ENCODE measurements at regions not wholly inside any gene's neighbourhood (a gene's known extent, or its start where the extent isn't known, plus 50 kb on each side); places are given as distances from the start of the nearest gene placed in this dataset.

DNA sequence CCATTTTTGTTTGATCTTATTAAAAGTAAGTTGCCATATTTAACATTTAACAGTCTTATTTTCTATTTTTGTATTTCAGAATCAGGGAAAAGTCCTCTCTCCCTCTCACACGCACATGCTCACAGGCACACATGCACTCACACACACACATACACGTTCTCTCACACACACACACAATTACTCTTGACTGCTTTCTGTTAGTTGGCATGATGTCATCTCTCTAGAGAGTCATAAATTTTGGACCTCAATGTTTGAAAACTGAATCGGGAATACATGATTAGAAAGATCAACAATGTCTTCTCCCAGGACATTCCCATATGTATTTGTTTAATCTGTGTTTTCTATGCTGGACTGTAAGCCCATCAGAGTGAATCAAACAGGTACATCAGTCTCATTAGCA, 165.7 kb upstream of the AHR start:
- no peak for DNase-seq

DNA sequence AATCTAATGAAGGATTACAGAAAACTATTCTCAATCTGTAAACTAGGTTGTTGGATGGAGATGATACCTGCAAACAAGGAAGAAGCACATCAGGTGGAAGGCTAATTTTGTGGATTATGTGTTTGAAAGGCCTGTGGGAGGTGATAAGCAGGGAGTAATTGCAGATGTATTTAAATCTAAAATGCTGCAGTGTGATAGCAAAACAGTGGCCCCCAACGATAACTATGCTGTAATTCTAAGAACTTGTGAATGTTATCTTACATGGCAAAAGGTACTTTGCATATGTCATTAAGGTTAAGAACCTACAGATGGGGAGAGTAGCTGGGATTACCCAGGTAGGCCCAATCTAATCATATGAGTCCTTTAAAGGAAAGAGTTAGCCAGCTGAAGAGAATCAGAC, 164.5 kb upstream of the AHR start:
- DNase-seq, result no peak

DNA sequence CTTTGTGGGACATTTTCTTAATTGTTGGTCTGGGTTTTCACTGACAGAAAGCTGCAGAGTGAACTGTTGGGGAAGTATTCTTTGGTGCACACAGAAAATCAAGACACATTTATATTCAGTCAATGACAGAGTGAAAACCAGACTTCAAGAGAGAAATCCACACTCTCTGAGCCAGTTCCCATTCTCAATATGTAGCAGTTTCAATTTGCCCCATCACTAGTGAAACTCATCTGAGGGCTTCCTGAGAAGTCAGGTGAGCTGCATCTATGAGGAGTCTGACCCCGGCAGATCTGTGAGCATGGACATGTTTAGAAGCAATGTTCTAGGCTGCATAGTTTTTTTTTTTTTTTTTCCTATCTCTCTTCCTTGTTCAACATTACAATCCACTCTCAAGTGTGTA, 163.7 kb upstream of the AHR start:
- no peak for DNase-seq

DNA sequence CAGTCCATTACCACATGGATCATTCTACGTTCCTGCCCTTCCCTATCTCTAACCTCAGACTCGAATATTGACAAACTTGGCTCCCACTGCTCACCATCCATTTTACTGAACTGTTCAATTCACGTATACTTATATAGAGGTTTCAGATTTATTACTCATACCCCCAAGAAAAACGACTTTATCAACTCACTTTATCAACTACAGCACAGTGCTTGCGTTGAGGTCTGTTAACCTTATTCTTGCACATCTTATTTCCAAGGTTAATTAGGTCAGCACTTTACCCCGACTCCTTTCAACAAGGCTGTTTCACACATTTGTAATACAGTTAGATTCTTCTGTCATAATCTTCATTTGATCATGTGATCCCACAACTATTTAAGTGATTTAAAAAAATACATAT, 162.3 kb upstream of the AHR start:
- DNase-seq, result no peak

DNA sequence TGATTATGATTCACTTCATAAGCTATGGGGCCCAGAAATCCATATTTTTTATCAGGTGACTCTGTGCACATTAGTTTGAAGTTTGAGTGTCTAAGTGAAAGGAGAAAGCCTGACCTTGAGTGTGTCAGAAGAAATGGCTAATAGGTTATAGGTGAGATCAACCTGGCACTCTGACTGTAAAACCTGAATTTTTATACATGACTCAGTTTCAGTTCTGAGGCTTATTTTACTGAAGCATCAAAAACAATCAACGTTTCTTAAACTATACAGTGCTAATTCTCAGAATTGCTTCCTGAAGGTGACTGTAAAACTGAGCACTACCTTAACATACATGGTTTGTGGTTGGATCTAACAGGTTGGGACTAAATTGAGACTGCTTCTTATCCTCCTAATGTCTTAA, 159.4 kb upstream of the AHR start:
- no peak for DNase-seq

DNA sequence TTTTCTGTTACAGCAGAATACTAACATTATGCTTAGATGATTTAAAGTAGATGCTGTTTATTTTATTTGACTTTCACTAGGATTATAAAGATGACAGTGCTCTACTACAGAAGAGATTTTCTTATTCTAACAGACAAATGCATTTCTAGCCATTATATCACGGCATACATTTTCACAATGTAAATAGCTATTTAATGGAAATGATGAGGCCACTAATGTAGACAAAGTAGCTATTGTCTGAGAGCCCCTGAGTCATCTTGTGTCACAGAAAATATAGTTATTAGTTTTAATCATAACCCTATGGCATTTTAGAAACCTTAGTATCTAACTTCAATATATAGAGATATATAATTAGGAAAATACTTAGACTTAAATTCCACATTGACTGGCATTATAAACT, 158.0 kb upstream of the AHR start:
- no peak for DNase-seq

DNA sequence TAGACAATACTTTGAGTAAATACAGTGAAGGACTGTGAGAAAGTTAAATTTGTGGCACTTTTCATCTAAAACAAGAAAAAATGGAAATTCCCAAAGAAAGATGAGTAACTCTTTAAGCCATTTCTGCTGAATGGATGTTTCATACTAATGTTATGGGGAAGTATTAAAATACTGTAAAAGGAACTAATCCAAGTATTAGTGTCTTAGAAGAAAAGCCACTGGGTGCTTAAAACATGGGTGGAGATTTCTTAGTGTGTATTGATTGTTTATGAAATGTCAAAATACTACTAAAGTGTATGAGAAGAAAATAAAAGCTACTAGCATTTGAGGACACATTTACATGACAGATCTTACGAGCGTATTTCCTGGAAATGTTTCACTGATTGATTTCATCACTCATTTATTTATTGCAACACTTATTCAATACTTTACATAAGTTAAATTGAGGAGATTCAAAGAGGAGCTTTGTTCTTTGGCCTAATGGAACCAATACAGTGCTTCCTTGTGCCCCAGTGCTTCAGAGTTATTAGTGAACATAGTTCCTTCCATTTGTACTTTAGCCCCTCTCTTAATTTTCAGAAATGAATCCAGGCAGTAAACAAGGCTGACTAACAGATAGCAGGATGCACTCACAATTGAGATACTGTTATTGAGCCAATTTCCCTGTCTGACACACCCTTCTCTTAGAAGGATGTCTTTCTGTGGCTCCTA, 155.5 kb upstream of the AHR start:
- no peak for DNase-seq

DNA sequence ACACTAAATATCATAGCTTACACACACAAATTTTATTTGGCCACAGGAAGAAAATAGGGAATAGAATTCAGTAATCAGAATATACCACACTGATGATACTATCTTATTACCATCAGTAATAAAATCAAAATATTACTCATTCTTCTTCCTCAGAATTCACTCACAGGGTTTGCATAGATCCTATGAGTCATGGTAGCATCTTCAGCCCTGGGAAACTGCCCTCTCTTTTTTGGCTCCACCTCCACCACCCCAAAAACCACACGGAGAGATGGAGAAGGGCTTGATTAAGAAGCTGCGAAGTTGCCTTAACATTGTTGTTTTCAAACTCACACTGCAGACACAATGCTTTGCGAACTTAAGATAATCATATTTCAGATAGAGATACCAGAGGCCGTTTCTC, 154.1 kb upstream of the AHR start:
- DNase-seq, result no peak

DNA sequence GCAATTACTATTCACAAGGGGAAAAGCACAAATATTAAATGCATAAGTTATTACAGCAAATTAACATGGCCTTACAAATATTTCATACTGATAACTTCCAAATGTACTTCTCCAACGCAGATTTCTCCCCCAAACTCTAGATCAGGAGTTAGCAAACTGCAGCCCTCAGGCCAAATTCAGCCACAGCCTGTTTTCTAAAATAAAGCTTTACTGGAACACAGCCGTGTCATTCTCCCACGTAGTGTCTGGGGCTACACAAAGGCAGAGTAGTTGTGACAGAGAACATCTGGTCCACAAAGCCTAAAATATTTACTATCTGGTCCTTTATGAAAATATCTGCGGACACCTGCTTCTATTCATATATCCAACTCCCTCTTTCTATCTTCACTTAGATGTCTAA, 151.8 kb upstream of the AHR start:
- DNase-seq, result no peak

DNA sequence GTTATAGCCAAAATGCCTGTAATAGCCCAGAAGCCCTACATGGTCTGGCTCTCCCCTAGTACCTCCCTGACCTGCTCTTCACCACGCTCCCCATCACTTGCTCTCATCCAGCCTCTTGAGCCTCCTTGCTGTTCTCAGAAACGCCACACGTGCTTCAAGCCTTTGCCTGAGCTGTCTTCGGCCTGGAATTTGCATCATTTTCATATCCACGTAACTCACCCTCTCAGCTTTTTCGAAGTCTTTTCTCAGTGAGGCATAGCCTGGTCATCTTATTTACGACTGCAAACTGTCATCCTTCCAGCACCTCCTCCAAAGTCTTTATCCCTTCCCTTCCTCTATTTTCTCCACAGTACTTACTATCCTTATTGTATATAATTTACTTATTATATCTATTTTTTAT, 151.0 kb upstream of the AHR start:
- DNase-seq, result no peak

DNA sequence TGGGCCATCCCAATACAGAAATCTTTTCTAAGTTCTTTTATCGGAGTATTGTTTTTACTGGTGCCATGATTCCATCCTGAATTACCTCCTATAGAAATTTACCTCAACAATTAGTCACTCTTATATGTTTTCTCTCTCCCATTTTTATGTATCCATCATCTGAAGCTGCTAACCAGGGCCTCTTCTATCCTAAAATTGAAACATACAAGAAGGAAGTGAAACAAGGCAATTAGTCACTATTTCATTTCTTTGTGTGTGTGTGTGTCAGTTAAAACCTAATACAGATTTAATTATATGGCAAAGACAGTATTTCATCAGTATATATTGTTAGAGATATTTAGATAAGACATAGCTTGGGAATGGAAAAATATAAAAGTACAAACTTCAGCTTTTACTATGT, 148.4 kb upstream of the AHR start:
- no peak for DNase-seq

DNA sequence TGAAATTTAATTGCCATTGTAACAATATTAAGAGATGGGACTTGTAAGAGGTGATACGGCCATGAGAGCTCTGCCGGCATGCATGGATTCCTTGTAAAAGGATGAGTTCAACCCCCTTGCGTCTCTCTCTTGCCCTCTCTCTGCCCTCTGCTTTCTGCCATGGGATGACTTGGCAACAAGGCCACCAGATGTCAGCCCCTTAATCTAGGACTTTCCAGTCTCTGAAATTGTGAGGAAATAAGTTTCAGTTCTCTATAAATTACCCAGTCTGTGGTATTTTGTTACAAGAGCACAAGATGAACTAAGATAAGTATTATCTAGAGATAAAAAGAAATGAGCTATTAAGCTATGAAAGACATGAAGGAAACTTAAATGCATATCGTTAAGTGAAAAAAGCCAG, 145.7 kb upstream of the AHR start:
- DNase-seq, result no peak

DNA sequence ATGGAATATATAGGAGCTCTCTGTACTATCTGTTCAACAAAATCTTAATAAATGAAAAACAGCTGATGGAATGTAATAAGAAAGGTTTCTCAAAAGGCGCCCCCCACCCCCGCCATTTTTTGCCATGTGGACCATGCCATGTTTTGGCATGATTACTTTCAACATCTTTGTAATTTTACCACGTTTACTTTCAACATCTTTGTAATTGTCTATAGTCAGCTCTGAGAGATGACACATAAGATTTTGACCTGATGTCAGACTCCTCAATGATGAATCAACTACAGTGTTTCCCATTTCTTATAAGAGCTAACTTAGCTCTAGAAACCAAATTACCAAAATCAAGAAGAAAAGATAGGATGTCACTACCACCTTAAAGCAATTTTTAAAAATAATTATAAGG, 144.9 kb upstream of the AHR start:
- no peak for DNase-seq

DNA sequence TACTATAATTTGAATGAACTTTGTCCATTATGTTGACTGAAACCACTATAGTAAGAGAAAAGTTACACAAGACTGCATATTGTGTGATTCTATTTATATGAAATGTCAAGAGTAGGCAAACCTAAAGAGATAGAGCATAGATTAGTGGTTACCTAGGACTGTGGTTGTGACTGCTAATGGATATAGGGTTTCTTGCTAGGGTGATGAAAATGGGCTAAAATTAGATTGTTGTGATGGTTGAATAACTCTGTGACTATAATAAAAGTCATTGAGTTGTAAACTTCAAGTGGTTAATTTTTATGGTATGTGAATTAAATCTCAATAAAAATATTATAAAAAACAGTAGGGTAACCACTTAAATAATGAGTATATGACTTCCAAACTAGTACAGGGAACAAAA, 142.9 kb upstream of the AHR start:
- DNase-seq, result peak; percentile 91

DNA sequence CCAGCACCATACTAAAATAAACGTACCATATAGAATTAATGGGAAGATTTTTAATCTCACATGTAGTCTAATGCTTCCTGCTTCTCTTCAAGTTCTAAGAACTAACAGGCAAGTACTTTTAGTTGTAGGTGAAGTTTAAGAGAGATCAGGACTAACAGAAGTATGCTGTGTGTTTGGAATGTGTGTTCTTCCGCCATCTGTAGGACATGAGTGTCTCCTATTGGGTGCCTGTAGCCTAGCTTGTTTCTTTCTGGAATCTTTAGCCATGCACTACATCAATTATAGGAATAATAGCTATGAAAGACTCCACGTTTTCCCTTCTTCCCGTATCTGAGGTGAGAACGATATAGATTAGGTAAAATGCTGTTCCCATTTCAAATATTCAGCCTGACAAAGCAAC, 140.2 kb upstream of the AHR start:
- DNase-seq, result no peak

DNA sequence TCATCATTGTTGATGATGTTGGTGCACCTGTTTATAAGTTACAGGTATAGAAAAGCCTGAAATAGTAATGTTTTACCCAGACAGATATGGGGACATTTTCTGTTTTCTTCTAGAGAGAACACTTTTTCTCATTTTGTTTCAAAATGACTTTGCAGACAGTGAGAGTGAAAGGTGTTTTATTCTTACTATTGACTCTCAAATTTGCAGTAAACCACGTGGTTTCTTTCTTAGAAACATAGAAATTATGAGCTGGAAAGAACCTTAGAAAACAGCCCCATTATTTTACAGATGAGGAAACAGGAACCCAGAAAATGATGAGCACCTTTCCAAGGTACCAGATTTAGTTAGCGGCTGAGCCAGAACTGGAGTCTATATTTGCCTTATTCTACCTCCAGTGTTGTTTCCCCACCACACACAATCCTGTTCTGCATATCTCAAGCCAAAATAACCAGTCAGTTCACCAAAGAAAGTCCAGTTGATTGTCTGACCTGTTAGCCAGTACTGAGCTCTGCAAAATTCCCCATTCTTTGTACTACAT, 138.9 kb upstream of the AHR start:
- no peak for DNase-seq

DNA sequence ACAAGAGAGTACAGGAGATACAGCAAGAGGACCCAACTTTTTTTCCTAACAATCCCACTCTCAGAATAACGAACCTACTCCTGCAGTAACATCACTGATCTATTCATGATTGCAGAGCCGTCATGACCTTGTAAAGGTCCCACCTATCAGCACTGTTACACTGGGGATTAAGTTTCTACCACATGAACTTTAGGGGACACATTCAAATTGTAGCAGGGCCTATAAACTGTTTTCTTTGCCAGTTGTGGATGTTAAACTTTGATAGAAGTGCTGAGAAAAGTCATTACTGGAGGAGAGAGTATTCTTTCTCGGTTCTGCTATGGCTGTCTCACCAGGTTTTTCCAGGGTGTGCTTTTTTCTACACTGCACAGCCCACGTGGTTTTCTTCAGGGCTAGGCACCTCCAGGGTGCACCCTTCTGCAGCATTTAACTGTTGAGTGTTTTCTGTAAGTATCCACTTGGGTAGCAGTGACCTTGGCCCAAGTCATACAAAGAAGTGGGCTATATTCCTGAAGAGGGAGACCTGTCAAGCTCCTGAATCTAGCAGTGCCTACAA, 131.6 kb upstream of the AHR start:
- DNase-seq, result no peak

DNA sequence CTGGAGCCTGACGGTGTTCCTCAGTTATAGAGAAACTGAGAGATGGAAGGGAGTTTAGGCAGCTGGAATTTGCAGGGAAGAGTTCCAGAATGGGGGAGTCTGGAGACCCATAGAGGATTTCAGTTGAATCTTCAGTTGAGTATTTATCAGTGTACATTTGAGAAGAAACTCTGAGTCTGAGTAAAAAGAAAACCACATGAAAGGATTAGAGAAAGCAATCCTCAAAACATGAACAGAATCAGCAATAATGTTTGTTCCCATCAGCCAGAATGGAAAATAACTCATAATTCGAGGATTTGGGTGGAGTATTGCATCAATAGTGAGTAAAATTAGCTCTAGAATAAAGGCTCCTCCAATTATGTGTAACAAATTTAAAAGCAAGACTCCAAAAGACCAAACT, 130.0 kb upstream of the AHR start:
- no peak for DNase-seq

DNA sequence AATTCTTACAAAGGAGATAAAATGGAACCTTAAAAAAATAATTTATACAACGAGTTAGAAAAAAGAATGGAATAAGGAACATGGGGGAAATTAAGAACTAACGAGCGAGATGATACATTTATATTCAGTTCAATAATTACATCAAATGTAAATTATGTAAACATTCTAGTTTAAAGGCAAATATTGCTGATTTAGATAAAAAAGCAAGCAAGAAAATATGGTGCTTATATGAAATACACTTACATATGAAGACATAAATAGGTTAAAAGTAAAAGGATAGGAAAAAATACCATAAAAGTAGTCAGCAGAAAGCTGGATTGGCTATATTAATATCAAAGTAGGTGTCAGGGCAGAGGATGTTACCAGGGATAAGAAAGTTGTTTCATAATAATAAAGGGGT, 127.0 kb upstream of the AHR start:
- no peak for DNase-seq

DNA sequence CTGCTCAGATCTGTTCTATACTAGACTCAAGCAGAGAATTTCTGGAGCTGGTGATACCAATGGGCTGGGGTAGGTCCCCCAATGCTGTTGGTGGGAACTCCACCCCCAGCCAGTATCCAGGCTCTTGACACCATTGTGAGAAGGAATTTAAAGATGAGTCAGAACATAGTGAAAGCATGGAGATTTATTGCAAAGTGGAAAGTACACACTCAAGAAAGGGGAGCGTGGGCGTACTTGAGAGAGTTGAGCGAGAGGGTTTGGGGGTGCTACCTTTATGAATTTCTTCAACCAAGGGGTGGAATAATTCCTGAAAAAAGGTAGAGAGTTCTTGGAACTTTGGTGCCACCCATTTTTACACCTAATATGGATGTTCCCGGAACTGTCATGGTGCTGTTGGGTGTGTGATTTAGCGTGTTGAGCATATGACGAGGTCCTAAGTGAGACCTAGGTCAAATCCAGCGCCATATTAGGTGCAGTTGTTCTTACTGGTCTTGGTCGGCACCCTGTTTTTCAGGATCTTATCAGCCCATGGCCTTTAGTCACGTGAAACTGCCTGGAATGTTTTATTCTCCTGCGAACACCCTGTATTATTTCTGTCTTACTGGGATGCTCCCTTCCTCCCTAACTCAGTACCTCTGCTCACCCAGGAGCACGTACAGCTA, 122.0 kb upstream of the AHR start:
- DNase-seq, result no peak

DNA sequence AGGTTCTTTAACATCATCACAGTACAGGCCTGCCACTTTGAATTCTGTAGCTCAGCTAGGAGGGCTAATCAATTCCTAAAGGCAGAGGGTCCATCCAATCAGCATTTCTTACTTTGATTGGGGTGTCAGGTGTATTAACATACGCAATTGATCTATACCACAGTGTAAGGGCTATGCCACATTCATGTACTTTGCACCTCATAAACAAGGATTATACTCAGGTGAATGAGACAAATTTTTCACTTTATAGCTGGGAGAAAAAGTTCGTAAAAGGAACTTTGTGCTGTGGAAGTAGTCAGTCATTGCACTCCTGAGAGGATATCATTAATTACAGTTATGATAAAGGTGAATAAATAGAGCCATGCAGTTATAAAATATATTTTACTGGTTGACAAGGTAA, 119.9 kb upstream of the AHR start:
- DNase-seq, result no peak

DNA sequence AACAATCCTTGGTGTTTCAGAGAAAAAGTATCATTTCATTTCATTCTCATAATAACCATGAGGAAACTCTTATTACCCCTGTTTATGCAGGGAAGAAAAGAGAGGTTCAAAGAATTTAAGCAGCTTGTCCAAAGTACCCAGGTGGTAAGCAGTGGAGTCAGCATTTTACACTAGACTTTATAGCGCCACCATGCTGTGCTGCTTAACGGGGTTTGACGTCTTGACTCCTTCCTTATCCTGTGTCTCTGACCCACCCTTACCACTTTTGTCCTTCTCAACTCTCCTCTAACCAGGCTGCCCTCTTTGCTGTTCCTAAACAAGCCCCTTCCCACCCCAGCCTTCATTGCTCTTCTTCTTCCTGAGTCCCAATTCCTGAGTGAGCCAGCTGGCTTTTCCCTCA, 117.0 kb upstream of the AHR start:
- DNase-seq, result no peak

DNA sequence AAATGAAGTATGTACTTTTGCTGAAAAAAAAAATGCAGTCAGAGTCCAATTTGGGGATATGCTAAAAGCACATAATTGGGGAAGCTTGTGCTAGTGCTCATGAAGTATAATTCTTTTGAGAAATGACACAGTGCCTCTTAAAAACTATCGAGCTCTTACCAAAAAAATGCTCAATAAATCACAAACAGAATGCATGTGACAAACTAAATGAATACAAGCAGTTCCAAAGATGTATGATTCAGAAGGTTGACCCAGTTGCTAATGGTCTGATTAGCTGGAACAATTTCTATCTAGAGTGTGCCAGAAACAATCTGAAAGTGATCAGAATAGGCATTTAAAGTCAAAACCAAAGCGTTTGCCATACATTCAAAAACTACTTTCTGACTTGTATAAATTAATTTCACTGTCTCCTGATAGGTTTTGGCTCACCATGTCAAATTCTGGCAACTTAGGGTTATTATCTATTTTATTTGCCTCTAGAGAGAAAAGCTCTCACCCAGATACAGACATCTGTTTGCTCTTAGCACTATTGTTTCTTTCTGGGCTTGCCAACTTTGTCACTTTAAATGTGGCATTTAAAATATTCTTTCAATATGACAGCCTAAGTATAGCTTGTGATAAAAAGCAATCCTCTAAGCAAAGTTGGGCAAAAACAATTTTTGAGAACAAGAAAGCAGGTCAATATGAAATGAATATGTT, 114.7 kb upstream of the AHR start:
- peak; percentile 29 for DNase-seq
